NCI-H524 treated with DMSO at 0.1 percent for 48 hours (cell line): ENCODE measurements at regions not wholly inside any gene's neighbourhood (a gene's known extent, or its start where the extent isn't known, plus 50 kb on each side); places are given as distances from the start of the nearest gene placed in this dataset.
"Not testable (repeated sequence)": the region's sequence is repeated elsewhere in the genome, so short reads cannot be mapped to it uniquely, and the experiment has no call there.

Experiments
- DNase-seq: peaks from one replicate; lab custom pipeline; 2025; lab: John Stamatoyannopoulos, UW

GRCh38 chr20:54846948-54847347, 371.6 kb downstream of the DOK5 start:
- no peak for DNase-seq

DNA sequence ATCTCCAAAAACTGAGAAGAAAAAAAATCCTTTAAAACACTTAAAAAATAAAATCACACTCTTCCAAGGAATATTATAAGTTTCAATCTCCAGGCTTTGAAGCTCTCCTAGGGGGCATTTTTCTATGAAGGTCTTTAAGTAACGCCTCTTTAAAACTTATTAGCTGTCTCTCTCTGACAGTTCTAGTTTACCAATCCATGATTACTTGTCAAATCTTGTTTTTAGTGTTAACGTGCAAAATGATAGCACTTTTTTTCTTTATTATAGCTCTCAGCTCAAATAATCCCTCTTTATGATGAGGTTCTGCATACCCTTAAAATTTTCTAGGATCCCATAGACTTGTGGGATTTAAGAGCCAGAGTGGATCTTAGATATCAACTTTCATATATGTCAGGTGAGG, 369.0 kb downstream of the DOK5 start:
- no peak for DNase-seq

DNA sequence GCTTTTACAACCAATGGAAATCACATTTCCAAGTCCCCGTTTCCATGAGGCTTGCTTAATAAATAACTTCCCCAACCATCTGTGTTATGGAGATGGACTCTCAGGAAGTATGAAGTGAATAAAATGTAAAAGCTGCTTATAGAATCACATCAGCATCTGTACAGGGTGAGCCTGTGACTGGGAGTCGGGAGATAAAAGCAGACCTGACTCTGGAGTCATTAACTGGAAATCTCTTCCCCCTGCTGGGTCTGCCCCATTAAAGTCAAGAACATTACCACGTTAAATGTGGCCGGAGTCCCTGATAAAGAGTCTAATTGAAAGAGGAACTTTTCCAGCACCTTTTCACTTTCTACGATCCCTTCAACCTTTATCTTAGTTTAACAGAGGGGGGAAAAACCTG, 368.5 kb downstream of the DOK5 start:
- no peak for DNase-seq

- DNase-seq = no peak
These were observed 368.0 kb downstream of the DOK5 start for GRCh38 chr20:54843431-54843830.

- no peak for DNase-seq
These were observed 363.8 kb downstream of the DOK5 start for GRCh38 chr20:54839224-54839623.

DNA sequence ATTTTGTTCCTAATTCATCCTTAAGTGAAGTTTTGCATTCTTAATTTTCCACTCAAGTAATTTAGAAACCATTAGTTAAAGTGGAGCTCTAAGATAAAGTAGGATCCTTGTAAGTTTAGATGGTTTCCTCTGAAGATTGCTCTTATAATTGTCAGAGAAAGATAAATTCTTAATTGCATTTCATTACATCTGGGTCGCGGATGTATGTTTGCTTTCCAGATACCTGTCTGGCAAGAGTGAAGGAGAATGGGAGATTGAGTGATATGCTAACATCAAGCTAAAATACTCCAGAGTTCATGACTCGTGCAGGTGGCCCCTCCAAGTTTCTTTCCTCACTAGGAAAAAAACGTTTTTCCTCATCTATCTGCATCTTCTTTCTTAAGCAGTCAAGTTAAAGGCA, 361.8 kb downstream of the DOK5 start:
- DNase-seq = no peak

DNA sequence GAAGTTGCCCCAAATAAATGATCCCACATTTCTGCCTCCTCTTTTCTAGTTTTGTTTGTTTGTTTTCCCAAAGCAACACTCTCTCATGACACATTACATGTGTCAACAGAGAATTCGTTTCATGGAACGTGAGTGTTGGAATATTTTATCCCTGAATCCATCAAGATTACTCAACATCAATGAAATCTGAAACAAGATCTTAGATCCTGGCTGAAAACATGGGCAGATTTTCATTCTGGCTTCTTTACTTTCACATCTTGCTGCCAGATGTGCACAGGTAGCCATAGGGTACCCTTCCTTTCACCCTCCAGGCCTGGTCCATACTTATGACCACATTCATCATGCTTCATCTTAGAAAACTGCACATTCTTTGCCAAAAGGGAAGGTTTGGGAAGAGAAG, 347.0 kb downstream of the DOK5 start:
- no peak for DNase-seq

DNA sequence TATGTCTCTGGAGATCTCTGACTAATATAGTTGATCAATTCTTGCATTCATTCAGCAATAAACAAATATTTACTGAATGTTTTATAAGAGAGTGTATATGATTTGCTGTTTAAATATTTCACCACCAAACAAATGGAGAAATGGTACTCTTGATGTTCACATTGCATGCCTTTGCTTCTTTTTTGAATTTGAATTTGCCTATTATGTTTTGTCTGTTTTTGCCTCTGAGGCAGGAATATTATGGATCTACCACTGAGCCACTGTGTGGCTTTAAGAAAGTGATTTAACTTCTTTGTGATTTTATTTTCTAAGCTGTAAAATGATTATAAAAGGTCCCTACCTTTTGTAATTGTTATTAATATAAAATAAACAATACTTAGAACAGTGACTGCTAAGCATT, 345.0 kb downstream of the DOK5 start:
- DNase-seq = no peak

DNA sequence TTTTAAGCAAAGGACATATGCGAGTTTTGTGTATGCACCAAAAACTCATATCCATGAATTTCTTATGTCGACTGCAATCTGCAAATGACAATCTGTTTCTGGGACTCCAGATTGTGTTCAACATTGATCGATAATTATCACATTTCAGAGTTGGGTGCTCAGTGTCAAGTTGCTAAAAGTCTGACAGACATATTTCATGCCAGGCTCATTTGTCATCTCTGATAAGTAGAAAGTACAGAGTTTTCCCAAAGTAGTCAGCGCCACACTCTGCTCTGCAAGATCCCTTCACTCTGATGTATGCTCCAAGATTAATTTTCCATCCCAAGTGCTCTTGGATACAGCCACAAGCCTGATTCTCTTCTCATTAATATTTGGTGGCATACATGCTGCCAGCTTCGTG, 331.1 kb downstream of the DOK5 start:
- DNase-seq = no peak

- no peak for DNase-seq
These were observed 319.5 kb downstream of the DOK5 start for GRCh38 chr20:54794874-54795273.

GRCh38 chr20:54794110-54794509, 318.7 kb downstream of the DOK5 start:
- no peak for DNase-seq

GRCh38 chr20:54793291-54793992, 318.0 kb downstream of the DOK5 start:
- DNase-seq = no peak

DNA sequence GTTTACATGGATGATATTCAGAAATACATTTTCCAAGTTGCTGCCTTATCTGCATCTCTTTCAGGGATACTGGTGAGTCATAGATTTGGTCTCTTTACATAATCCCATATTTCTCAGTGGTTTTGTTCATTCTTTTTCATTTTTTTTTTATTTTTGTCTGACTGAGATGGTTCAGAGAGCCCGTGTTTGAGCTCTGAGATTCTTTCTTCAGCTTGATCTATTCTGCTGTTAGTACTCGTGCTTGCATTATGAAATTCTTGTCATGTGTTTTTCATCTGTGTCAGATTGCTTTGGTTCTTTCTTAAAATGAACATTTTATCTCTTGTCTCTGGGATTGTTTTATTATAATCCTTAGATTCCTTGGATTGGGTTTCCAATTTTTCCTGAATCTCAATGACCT, 317.3 kb downstream of the DOK5 start:
- no peak for DNase-seq

DNA sequence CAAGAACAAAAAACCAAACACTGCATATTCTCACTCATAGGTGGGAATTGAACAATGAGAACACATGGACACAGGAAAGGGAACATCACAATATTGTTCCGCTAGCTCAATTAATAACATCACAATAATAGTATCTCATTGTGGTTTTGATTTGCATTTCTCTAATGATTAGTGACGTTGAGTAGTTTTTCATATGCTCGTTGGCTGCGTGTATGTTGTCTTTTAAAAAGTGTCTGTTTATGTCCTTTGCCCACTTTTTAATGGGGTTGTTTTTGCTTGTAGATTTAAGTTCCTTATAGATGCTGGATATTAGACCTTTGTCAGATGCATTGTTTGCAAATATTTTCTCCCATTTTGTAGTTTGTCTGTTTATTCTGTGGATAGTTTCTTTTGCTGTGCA, 312.9 kb downstream of the DOK5 start:
- DNase-seq = not testable (repeated sequence)

- not testable (repeated sequence) for DNase-seq
These were observed 307.4 kb downstream of the DOK5 start for GRCh38 chr20:54782758-54783157.

DNA sequence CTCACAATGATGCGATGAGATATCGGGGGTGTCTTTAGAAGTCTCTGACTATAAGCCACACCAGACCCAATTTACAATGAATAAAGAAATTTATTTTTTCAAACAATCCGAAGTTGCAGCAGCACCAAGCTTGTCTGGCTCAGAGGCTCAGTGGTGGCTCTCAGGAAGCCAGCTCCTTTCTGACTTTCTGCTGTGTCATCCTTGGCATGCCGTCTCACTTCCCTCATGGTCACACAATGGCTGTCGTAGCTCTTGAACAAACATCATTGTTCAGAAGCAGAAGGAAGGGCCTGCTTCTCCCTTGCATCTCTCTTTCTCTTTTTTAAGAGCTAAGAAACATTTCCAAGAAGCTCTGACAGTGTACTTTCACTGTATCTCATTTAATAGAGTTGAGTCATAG, 299.0 kb downstream of the DOK5 start:
- DNase-seq = no peak

DNA sequence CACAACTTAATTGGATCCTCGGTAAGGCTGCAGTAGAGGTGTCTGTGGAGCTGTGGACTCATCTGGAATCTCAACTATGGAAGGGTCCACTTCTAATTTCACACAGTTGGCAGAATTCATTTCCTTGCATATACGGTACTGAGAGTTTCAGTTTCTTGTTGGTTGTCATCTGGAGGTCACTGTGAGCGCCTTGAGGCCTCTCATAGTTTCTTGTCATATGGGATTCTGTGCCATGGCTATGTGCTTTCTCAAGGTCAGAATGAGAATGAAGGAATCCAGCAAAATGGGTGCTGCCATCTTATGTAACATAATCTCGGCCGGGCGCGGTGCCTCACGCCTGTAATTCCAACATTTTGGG, 298.2 kb downstream of the DOK5 start:
- no peak for DNase-seq

DNA sequence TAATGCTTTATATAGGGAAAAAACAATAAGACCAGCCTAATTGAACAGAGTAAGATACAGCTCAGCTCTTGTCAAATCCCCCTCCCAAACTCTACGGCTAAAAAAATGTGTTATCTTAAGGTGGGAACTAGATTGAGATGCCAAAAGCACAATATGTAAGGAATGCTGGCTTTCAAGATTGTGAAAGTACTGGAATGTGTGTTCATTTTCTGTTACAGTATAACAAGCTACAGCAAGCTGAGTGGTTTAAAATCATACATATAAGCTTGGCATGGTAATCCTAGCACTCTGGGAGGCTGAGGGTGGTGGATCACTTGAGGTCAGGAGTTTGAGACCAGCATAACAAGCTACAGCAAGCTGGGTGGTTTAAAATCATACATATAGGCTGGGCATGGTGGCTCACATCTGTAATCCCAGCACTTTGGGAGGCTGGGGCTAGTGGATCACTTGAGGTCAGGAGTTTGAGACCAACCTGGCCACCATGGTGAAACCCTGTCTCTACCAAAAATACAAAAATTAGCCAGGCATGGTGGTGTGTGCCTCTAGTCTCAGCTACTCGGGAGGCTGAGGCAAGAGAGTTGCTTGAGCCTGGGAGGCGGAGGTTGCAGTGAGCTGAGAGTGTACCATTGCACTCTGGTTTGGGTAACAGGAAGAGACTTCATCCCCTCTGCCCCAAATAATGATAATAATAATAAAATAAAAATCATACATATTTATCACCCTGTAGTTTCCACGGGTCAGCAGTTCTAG, 297.7 kb downstream of the DOK5 start:
- DNase-seq = no peak

DNA sequence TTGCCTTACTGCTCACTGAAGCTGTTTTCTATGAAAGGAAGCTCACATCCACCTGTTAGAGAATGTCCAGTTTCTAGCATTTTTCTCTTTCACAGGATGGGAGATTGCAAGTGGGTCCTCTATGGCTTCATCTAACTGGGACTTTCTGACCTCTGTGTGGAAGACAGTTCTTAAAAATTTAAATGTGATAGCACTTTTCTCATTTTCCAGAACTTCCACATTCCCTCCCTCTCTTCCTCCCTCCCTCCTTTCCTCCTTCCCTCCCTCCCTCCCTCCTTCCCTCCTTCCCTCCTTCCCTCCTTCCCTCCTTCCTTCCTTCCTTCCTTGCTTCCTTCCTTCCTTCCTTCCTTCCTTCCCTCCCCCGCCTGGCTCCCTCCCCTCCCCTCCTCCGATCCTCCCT, 291.1 kb downstream of the DOK5 start:
- no peak for DNase-seq

- no peak for DNase-seq
These were observed 288.0 kb downstream of the DOK5 start for GRCh38 chr20:54763366-54763765.

GRCh38 chr20:54759589-54759988, 284.2 kb downstream of the DOK5 start:
- no peak for DNase-seq

- DNase-seq = no peak
These were observed 271.4 kb downstream of the DOK5 start for GRCh38 chr20:54746796-54747195.

DNA sequence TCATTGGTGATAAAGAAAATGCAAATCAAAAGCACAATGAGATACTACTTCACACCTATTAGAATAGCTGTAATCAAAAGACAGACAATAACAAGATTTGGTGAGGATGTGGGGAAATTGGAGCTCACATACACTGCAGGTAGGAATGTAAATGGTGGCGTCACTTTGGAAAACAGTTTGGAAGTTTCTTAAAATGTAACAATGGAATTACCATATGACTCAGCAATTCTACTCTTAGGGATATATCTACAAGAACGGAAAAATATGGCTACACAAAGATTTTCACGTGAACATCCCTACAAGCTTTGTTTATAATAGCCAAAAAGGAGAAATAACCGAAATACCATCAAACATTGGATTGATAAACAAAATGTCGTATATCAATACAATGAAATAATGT, 270.4 kb downstream of the DOK5 start:
- DNase-seq = no peak

- no peak for DNase-seq
These were observed 268.7 kb downstream of the DOK5 start for GRCh38 chr20:54744097-54744496.
